ENCODE measurements at regions not wholly inside any gene's neighbourhood (a gene's known extent, or its start where the extent isn't known, plus 50 kb on each side); places are given as distances from the start of the nearest gene placed in this dataset.

GRCh38 chr10:4742217-4742616, 83.8 kb upstream of the AKR1E2 start:
- TF ChIP-seq POLR2A (IDR thresholded peaks at IDR 0.05) = no peak
- TF ChIP-seq CTCF (IDR thresholded peaks at IDR 0.05 in 8 of 11, conservative IDR thresholded peaks at IDR 0.05 in 3 of 11) = no peak
- H3K36me3 ChIP-seq = no peaks in the 10 kb centered on the region
- no peak for DNase-seq
- H3K4me1 ChIP-seq = no peaks in the 10 kb centered on the region
- H3K27ac ChIP-seq = no peak overlapping the region
- peaks cover 0 to 25% (median 0%) of the 10 kb centered on the region in 7 donors for H3K27me3 ChIP-seq (replicated peaks in 1 of 7)
- no peaks in the 10 kb centered on the region for H3K9me3 ChIP-seq
- 59 to 84% (median 76%) methylated on average over 2 of the region's 2 CpGs for WGBS, 5 donors
- H3K4me3 ChIP-seq = no peak overlapping the region
- intact Hi-C loops (cut with DNase I; ENCODE audit: low total_unique reads) = no loop called here

GRCh38 chr10:4740471-4740870, 85.5 kb upstream of the AKR1E2 start:
- intact Hi-C loops (cut with DNase I; ENCODE audit: low total_unique reads) = no loop called here
- WGBS, 5 donors = 72 to 86% (median 76%) methylated on average over 2 of the region's 2 CpGs
- H3K27me3 ChIP-seq (replicated peaks in 1 of 7) = peaks cover 0 to 18% (median 0%) of the 10 kb centered on the region in 7 donors
- no peak for DNase-seq
- no peaks in the 10 kb centered on the region for H3K36me3 ChIP-seq
- no peaks in the 10 kb centered on the region for H3K9me3 ChIP-seq
- no peak overlapping the region for H3K4me3 ChIP-seq
- no peak for TF ChIP-seq POLR2AphosphoS5 (IDR thresholded peaks at IDR 0.05)
- TF ChIP-seq CTCF (IDR thresholded peaks at IDR 0.05 in 8 of 11, conservative IDR thresholded peaks at IDR 0.05 in 3 of 11) = no peak
- no peak for TF ChIP-seq POLR2A (IDR thresholded peaks at IDR 0.05)
- no peaks in the 10 kb centered on the region for H3K4me1 ChIP-seq
- no peak overlapping the region for H3K27ac ChIP-seq

- 71 to 83% (median 75%) methylated on average over 5 of the region's 5 CpGs for WGBS, 5 donors
- DNase-seq = no peak
- intact Hi-C loops (cut with DNase I; ENCODE audit: low total_unique reads) = no loop called here
Observed at GRCh38 chr10:4736608-4737007, 89.4 kb upstream of the AKR1E2 start.

DNA sequence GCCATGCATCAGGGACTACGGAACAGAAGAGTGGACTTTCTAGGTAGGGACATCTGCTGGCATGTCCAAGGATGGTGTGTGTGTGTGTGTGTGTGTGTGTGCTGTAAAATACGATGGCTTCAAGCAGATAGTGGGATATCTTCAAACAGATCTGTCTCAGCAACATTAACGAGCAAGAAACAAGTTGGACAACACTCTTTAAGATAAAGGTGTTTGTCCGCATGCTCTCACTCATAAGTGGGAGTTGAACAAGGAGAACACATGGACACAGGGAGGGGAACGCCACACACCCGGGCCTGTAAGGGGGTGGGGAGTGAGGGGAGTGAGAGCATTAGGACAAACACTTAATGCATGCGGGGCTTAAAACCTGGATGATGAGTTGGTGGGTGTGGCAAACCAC, 89.8 kb upstream of the AKR1E2 start:
- DNase-seq = no peak
- WGBS, 5 donors = 69 to 86% (median 79%) methylated on average over 7 of the region's 7 CpGs
- Histone ChIP-seq H3K27ac (no peak overlapping the region), H3K9me3 (no peaks in the 10 kb centered on the region), H3K36me3 (no peaks in the 10 kb centered on the region), H3K4me3 (no peak overlapping the region), H3K27me3 (replicated peaks in 1 of 7) (no peaks in the 10 kb centered on the region), H3K4me1 (no peaks in the 10 kb centered on the region)
- no peak for TF ChIP-seq POLR2A (IDR thresholded peaks at IDR 0.05)
- no peak for TF ChIP-seq POLR2AphosphoS5 (IDR thresholded peaks at IDR 0.05)
- no peak for TF ChIP-seq CTCF (IDR thresholded peaks at IDR 0.05 in 8 of 11, conservative IDR thresholded peaks at IDR 0.05 in 3 of 11)
- intact Hi-C loops (cut with DNase I; ENCODE audit: low total_unique reads) = no loop called here

More at GRCh38 chr10:4736608-4737007, 89.4 kb upstream of the AKR1E2 start:
- H3K36me3 ChIP-seq = no peaks in the 10 kb centered on the region
- no peaks in the 10 kb centered on the region for H3K27me3 ChIP-seq (replicated peaks in 1 of 7)
- TF ChIP-seq POLR2A (IDR thresholded peaks at IDR 0.05) = no peak
- TF ChIP-seq CTCF (IDR thresholded peaks at IDR 0.05 in 8 of 11, conservative IDR thresholded peaks at IDR 0.05 in 3 of 11) = no peak
- no peak overlapping the region for H3K27ac ChIP-seq
- no peaks in the 10 kb centered on the region for H3K4me1 ChIP-seq
- H3K9me3 ChIP-seq = no peaks in the 10 kb centered on the region
- no peak overlapping the region for H3K4me3 ChIP-seq
